ENCODE measurements at regions not wholly inside any gene's neighbourhood (a gene's known extent, or its start where the extent isn't known, plus 50 kb on each side); places are given as distances from the start of the nearest gene placed in this dataset.
A peak's percentile ranks its signal among the peaks of the same experiment; 100 is the strongest.

DNA sequence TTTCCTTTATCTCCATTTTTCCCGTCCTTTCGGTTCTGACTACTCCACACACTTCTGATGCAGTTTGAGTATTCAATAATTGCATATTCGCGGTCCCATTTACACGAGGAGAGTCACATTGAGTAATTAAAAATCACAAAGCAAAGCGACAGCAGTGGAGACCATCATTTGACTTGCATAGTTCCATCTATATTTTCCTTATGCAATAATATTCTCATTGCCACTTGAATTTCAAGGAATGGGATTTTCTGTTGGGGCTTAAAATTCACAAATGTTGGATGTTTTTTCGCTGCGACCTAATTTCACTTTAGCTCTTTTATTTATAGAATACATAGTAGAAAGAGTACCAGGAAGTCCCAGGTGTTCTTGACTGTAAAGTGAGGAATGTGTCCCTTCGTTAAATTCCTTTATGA lies 186.8 kb downstream of the ZEB2 start:
- TF ChIP-seq, protein P1, sequence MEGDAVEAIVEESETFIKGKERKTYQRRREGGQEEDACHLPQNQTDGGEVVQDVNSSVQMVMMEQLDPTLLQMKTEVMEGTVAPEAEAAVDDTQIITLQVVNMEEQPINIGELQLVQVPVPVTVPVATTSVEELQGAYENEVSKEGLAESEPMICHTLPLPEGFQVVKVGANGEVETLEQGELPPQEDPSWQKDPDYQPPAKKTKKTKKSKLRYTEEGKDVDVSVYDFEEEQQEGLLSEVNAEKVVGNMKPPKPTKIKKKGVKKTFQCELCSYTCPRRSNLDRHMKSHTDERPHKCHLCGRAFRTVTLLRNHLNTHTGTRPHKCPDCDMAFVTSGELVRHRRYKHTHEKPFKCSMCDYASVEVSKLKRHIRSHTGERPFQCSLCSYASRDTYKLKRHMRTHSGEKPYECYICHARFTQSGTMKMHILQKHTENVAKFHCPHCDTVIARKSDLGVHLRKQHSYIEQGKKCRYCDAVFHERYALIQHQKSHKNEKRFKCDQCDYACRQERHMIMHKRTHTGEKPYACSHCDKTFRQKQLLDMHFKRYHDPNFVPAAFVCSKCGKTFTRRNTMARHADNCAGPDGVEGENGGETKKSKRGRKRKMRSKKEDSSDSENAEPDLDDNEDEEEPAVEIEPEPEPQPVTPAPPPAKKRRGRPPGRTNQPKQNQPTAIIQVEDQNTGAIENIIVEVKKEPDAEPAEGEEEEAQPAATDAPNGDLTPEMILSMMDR (IDR thresholded peaks at IDR 0.05; ENCODE audit: low read depth, low read length): no peak
- no peak for DNase-seq (ENCODE audit: low read depth in 2 of 2)
- peak overlapping the region; percentile 60 to 68 for H3K4me3 ChIP-seq (replicated peaks in 1 of 2; ENCODE audit: low read depth in 2 of 2, low read length in 2 of 2)

DNA sequence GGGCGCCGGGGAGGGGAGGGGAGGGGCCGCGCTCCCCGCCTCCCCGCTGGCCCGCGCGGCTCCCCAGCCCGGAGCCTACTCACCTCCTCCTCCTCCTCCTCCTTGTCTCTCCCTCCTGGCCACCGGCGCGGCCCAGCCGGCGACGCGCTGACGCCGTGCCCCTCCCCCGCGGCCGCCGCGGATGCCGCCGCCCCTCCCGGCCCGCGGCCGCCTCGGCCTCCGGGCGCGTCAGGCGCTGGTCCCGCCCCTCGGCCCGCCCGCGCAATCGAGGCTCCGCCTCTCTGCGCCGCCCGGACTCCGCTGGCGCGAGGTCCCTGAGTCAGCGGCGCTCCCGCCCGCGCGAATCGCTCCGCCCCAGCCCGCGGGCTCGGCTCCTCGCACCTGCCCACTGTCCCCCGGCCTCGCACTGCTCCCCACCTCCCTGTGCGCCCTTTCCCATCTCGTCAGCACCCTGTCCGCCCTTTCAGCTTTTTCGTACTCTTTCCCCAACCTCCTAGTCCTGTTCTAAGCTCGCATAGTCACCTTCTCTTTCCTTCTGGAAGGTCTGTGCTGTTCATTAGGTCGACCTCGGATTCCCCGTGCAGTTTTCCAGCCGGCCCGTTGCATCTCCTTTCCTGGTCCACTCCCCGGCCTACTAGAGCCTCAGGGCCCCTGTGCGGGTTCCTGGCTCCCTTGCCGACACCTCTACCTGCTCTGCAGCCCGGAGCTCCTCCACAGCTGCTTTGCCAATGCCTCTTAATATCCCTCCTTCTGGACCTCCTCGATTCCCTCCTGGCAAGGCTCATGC lies 187.4 kb downstream of the ZEB2 start:
- TF ChIP-seq, protein P1 (IDR thresholded peaks at IDR 0.05; ENCODE audit: low read depth, low read length): no peak
- DNase-seq (ENCODE audit: low read depth in 2 of 2): peak; percentile 82 to 92
- peak overlapping the region; percentile 60 to 76 for H3K4me3 ChIP-seq (replicated peaks in 1 of 2; ENCODE audit: low read depth in 2 of 2, low read length in 2 of 2)

DNA sequence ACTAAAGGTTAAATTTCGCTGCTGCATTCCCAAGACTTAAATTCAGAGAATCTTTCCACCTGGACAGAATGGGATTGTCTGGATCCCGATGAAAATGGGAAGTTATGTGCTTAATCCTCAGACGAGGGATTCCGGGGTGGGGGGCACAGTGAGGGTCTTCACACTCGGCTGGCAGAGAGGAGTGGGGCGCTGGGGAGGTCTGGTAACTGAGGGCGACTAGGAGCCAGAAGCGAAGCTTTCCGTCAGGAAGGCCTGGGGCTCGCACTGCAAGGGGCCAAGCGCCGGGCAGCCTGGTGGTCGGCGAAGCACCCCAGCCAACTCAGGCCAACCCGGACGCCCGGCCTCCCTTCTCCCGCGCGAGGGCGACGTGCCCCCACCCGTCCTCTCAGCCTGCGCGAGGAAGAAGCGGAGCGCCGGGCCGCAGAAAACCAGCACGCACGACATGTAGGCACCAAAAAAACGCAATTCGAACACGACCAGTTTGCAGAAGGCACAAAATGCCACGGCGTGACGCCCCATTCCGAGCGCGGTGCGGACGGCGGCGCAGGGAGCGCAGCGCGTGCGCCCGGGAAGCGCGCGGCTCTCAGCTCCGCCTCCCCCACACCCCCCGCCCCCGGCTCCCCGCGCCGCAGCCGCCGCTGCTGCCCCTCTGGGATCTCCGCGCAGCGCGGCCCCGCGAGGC lies 188.1 kb downstream of the ZEB2 start:
- TF ChIP-seq, protein P1 (IDR thresholded peaks at IDR 0.05; ENCODE audit: low read depth, low read length): peak; percentile 27
- peak; percentile 19 to 75 for DNase-seq (ENCODE audit: low read depth in 2 of 2)
- peak overlapping the region; percentile 74 to 76 for H3K4me3 ChIP-seq (replicated peaks in 1 of 2; ENCODE audit: low read depth in 2 of 2, low read length in 2 of 2)

DNA sequence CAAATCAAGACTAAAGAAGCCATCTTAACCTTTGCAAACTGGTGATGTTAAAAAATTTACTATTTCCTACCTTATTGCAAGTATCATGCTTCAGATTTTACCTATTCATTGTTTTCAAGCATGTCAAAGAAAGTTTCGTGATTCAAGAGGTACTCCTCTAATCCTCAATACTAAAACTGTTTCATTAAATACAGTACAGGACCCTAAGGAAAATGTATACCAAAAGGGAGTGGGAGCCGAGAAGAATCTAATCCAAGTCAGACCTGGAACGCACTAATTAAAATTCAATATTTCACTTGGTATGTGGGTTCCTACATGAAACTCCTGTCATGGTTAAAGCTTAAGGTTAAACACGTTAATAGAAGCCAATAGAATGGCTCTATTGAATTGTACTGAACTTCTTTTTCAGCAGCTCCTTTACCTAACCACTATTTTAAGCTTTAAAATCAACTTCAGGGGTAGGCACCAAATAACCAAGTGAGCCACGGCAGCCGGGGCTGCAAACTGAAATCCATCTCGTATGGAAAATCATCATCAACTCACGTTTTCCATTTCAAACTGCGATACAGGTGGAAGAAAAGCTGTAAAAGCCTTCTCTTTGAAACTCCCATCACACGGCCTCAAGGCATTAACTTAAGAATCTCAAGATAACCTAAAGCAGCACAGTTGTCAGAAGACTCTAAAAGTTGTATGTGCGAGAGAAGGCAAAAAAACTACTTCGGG lies 188.8 kb downstream of the ZEB2 start:
- H3K4me3 ChIP-seq (replicated peaks in 1 of 2; ENCODE audit: low read depth in 2 of 2, low read length in 2 of 2): peak overlapping the region; percentile 74 to 76
- TF ChIP-seq, protein P1 (IDR thresholded peaks at IDR 0.05; ENCODE audit: low read depth, low read length): no peak
- peak in 1 of 2 donors; percentile 33 for DNase-seq (ENCODE audit: low read depth in 2 of 2)

DNA sequence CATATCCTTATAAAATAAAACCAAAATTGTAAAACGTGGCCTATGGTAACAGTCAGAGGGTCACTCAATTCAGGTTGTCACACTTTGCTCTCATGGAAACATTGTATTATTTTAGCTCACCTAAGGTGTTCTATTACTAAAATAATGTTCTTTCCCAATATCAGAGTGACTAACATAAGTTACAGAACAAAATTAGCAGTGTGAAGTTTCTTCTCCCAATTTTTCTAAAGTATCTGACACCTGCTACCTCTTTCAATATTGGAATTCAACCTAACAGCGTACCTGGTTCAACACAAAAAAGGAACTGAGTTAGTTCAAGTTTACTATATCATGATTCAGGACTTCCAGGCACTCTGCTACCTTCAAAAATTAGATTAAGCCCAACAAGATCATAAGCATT lies 190.4 kb downstream of the ZEB2 start:
- no peak for DNase-seq (ENCODE audit: low read depth in 2 of 2)
- TF ChIP-seq, protein P1 (IDR thresholded peaks at IDR 0.05; ENCODE audit: low read depth, low read length): no peak
- no peak overlapping the region for H3K4me3 ChIP-seq (replicated peaks in 1 of 2; ENCODE audit: low read depth in 2 of 2, low read length in 2 of 2)

DNA sequence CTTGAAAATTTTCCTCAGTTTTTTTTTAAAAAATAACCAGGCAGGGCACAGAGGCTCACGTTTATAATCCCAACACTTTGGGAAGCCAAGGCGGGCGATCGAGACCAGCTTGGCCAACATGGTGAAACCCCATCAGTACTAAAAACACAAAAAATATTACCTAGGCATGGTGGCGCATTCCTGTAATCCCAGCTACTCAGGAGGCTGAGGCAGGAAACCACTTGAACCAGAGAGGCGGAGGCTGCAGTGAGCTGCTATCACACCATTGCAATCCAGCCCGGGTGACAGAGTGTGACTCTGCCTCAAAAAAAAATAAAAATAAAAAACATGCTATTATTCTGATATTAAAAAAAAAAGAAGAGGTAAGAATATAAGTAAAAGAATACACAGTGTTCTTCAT lies 191.0 kb downstream of the ZEB2 start:
- TF ChIP-seq, protein P1 (IDR thresholded peaks at IDR 0.05; ENCODE audit: low read depth, low read length): no peak
- DNase-seq (ENCODE audit: low read depth in 2 of 2): no peak

More for the DNA sequence above, 191.0 kb downstream of the ZEB2 start:
- no peak overlapping the region for H3K4me3 ChIP-seq (replicated peaks in 1 of 2; ENCODE audit: low read depth in 2 of 2, low read length in 2 of 2)
